PC-9 (cell line): ENCODE measurements at regions not wholly inside any gene's neighbourhood (a gene's known extent, or its start where the extent isn't known, plus 50 kb on each side); places are given as distances from the start of the nearest gene placed in this dataset.

Experiments
- CTCF ChIP-seq: fragments of 200-600 bp; sonication (generic); conservative IDR thresholded peaks from 2 replicates; pipeline ENCODE4 v1.6.1; 2017; ENCODE audit warnings: mixed run types, antibody characterized with exemption, mild to moderate bottlenecking, moderate library complexity
- EZH2 ChIP-seq: fragments of 200-600 bp; sonication (generic); IDR thresholded peaks from 2 replicates; pipeline ENCODE4 v1.8.0; 2017; ENCODE audit warnings: antibody characterized with exemption, low read depth

GRCh38 chr12:13890943-13891342 lies 90.5 kb downstream of the GRIN2B start:
- TF ChIP-seq CTCF (no peak), EZH2 (no peak)
